IMR-90 (cell line): ENCODE measurements at regions not wholly inside any gene's neighbourhood (a gene's known extent, or its start where the extent isn't known, plus 50 kb on each side); places are given as distances from the start of the nearest gene placed in this dataset.
"Not testable (repeated sequence)": the region's sequence is repeated elsewhere in the genome, so short reads cannot be mapped to it uniquely, and the experiment has no call there.

Source experiments
- ATAC-seq: fragments of 200-7000 bp; cut with Tn5 transposase; 2 replicates; pipeline ENCODE4 v1.9.1; 2020; ENCODE audit warnings: low read depth, mild to moderate bottlenecking, moderate library complexity
- BruUV-seq: library from RNA; stranded (reverse); fragments of 400-500 nt; replicated peaks from 2 replicates; lab custom pipeline; 2021; lab: Mats Ljungman, UMichigan
- CTCF ChIA-PET: fragments of 300-600 bp; formaldehyde crosslinking; extraction: SDS; loops from one replicate; lab custom pipeline; 2021; ENCODE audit warnings: antibody characterized with exemption; lab: Yijun Ruan, JAX
- POLR2A ChIA-PET: fragments of 300-600 bp; sonication (Branson Sonifier 250); formaldehyde crosslinking; loops from one replicate; lab custom pipeline; 2022; ENCODE audit warnings: antibody characterized with exemption; ENCODE audit not compliant: unreplicated experiment; lab: Charles Lee
- DNase-seq: peaks from one replicate; pipeline ENCODE4 v3.0.0; 2013
- H2AFZ ChIP-seq: replicated peaks from 2 replicates; pipeline ENCODE3; 2013; ENCODE audit warnings: low read length, mild to moderate bottlenecking; ENCODE audit not compliant: poor library complexity
- H2AK5ac ChIP-seq: 2 replicates; pipeline ENCODE4 v1.6.1; 2013; ENCODE audit warnings: low read depth, low read length, inconsistent platforms
- H2AK9ac ChIP-seq: replicated peaks from 2 replicates; pipeline ENCODE3; 2013; ENCODE audit warnings: mild to moderate bottlenecking, low read depth, low read length, moderate library complexity; ENCODE audit not compliant: poor library complexity
- H2BK120ac ChIP-seq: 2 replicates; pipeline ENCODE4 v1.6.1; 2013; ENCODE audit warnings: low read depth, low read length, inconsistent platforms
- H2BK15ac ChIP-seq: 3 replicates; pipeline ENCODE4 v1.6.1; 2013; ENCODE audit warnings: low read depth, low read length, inconsistent platforms
- H2BK20ac ChIP-seq: 2 replicates; pipeline ENCODE4 v1.6.1; 2013; ENCODE audit warnings: low read depth, mild to moderate bottlenecking, inconsistent platforms, low read length, moderate library complexity
- H2BK5ac ChIP-seq: 2 replicates; pipeline ENCODE4 v1.6.1; 2013; ENCODE audit warnings: mild to moderate bottlenecking, low read depth, low read length, inconsistent platforms; ENCODE audit not compliant: poor library complexity, severe bottlenecking
- H3K14ac ChIP-seq: replicated peaks from 2 replicates; pipeline ENCODE4 v1.6.1; 2013; ENCODE audit warnings: low read depth, low read length, inconsistent platforms
- H3K18ac ChIP-seq: 2 replicates; pipeline ENCODE4 v1.6.1; 2013; ENCODE audit warnings: low read depth, low read length, control low read depth
- H3K23ac ChIP-seq: 2 replicates; pipeline ENCODE4 v1.6.1; 2013; ENCODE audit warnings: low read depth, low read length, inconsistent platforms
- H3K27ac ChIP-seq: 2 replicates; pipeline ENCODE4 v1.5.1; 2013; ENCODE audit warnings: mild to moderate bottlenecking, control low read depth, low read length; ENCODE audit not compliant: insufficient read depth
- H3K27me3 ChIP-seq: 2 replicates; pipeline ENCODE4 v1.6.1; 2013; ENCODE audit warnings: low read length; ENCODE audit not compliant: control insufficient read depth, insufficient read depth
- H3K36me3 ChIP-seq: 2 replicates; pipeline ENCODE4 v1.6.1; 2013; ENCODE audit warnings: low read length, mixed read lengths; ENCODE audit not compliant: control insufficient read depth, insufficient read depth
- H3K4ac ChIP-seq: 2 replicates; pipeline ENCODE4 v1.6.1; 2013; ENCODE audit warnings: low read depth, low read length, inconsistent platforms
- H3K4me1 ChIP-seq: 2 replicates; pipeline ENCODE4 v1.6.1; 2013; ENCODE audit warnings: low read length, mixed read lengths; ENCODE audit not compliant: control insufficient read depth, insufficient read depth
- H3K4me2 ChIP-seq: 2 replicates; pipeline ENCODE4 v1.6.1; 2013; ENCODE audit warnings: low read depth, mild to moderate bottlenecking, control low read depth, low read length, moderate library complexity
- H3K4me3 ChIP-seq: 2 replicates; pipeline ENCODE4 v1.5.1; 2013; ENCODE audit warnings: low read depth, mild to moderate bottlenecking, control low read depth, low read length, moderate library complexity; ENCODE audit not compliant: insufficient read depth
- H3K56ac ChIP-seq: 2 replicates; pipeline ENCODE4 v1.6.1; 2013; ENCODE audit warnings: low read length, inconsistent platforms; ENCODE audit not compliant: insufficient read depth; ENCODE audit errors: extremely low read depth
- H3K79me1 ChIP-seq, 2 experiments: 2 replicates each; pipeline ENCODE4 v1.6.1; 2013; ENCODE audit warnings: low read length in 2 of 2, inconsistent platforms in 1 of 2, low read depth in 1 of 2
- H3K9ac ChIP-seq: 2 replicates; pipeline ENCODE4 v1.6.1; 2013; ENCODE audit warnings: low read depth, low read length, control low read depth
- H3K9me1 ChIP-seq: 2 replicates; pipeline ENCODE4 v1.6.1; 2013; ENCODE audit warnings: low read length, inconsistent platforms; ENCODE audit not compliant: insufficient read depth
- H3K9me3 ChIP-seq: 2 replicates; pipeline ENCODE4 v1.6.1; 2013; ENCODE audit warnings: low read length; ENCODE audit not compliant: control insufficient read depth, insufficient read depth
- H4K20me1 ChIP-seq: 2 replicates; pipeline ENCODE4 v1.6.1; 2013; ENCODE audit warnings: low read length, inconsistent platforms; ENCODE audit not compliant: insufficient read depth
- H4K5ac ChIP-seq: 2 replicates; pipeline ENCODE4 v1.6.1; 2013; ENCODE audit warnings: mild to moderate bottlenecking, low read depth, low read length, control low read depth
- H4K8ac ChIP-seq, 2 experiments: 2 replicates each; pipeline ENCODE4 v1.6.1; 2013; ENCODE audit warnings: low read depth in 2 of 2, low read length in 2 of 2, control low read depth in 1 of 2, inconsistent platforms in 1 of 2
- H4K91ac ChIP-seq: 2 replicates; pipeline ENCODE4 v1.6.1; 2013; ENCODE audit warnings: low read depth, low read length, inconsistent platforms; ENCODE audit not compliant: insufficient read depth
- MAFK ChIP-seq: IDR thresholded peaks from 2 replicates; pipeline ENCODE4 v1.6.1; 2012; ENCODE audit warnings: low read depth, low read length, improper control_type of control experiment
- WGBS, 2 experiments: methylation state at CpG; one replicate each; pipeline versions ENCODE4 v1.1.5 to v1.1.7; 2013; ENCODE audit warnings: missing lambda C conversion rate in 2 of 2; ENCODE audit not compliant: insufficient read length in 1 of 2; ENCODE audit errors: extremely low coverage in 2 of 2; 5-methylcytosine and 5-hydroxymethylcytosine counted together
- dilution Hi-C: fragments of 300-500 bp; cut with HindIII; formaldehyde crosslinking; loops from one replicate; pipeline ENCODE4 v1.14.3; 2018; ENCODE audit warnings: low sequenced_read_pairs; ENCODE audit not compliant: unreplicated experiment
- in situ Hi-C: fragments of 300-500 bp; cut with MboI; formaldehyde crosslinking; loops from 3 replicates; pipeline ENCODE4 v1.14.3; 2019; ENCODE audit warnings: low sequenced_read_pairs, inconsistent platforms, mixed read lengths
- intact Hi-C: fragments of 100-400 bp; cut with micrococcal nuclease; formaldehyde crosslinking; loops from 2 replicates; pipeline ENCODE4 v1.10.0; 2022

DNA sequence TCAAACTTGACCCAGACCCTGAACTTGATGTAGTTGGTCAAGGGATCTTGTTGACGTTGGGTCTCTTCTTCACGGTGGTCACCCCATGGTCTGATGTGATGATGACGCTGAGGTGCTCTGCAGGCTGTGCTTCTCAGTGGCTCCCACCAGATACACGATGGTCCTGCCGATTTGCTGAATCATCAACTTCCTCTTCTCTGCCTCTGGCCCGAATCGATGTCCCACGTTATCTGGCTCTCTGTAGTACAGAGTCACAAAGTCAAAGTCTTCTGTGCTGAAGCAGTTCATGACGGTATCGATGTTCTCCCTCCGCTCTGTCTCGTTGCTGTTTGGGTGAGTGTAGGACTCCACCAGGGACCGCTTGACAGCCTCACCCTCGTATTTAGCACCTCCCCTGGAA, 58.5 kb upstream of the ZNF195 start:
- H3K27me3 ChIP-seq, H3K9me1 ChIP-seq, H3K23ac ChIP-seq, H3K4me3 ChIP-seq, H2BK5ac ChIP-seq, H3K9ac ChIP-seq, intact Hi-C loops, H4K20me1 ChIP-seq, BruUV-seq, H3K79me1 ChIP-seq, DNase-seq, H4K5ac ChIP-seq, H3K14ac ChIP-seq, ATAC-seq, H2AK5ac ChIP-seq, H4K91ac ChIP-seq, H3K36me3 ChIP-seq, H2BK15ac ChIP-seq, dilution Hi-C loops, H2BK120ac ChIP-seq, H3K18ac ChIP-seq, H3K56ac ChIP-seq, H3K27ac ChIP-seq, H4K8ac ChIP-seq, H2AK9ac ChIP-seq, CTCF ChIA-PET, H2AFZ ChIP-seq, H2BK20ac ChIP-seq, POLR2A ChIA-PET, in situ Hi-C loops, H3K4me2 ChIP-seq, H3K4ac ChIP-seq, H3K4me1 ChIP-seq, H3K9me3 ChIP-seq: not testable (repeated sequence)
- TF ChIP-seq MAFK, result peak; percentile 79
- 83% methylated on average over 5 of the region's 14 CpGs; no CpG with 5 or more reads in 1 of the 2 experiments for WGBS, 2 experiments
